Loucy (cell line): ENCODE measurements at regions not wholly inside any gene's neighbourhood (a gene's known extent, or its start where the extent isn't known, plus 50 kb on each side); places are given as distances from the start of the nearest gene placed in this dataset.

Experiments used
- H2AFZ ChIP-seq: fragments of 200-600 bp; sonication (generic); 2 replicates; pipeline ENCODE4 v1.6.0; 2016; ENCODE audit warnings: antibody characterized with exemption, mild to moderate bottlenecking, low read length, moderate library complexity
- H3F3A ChIP-seq: fragments of 200-600 bp; 2 replicates; pipeline ENCODE4 v1.6.0; 2016; ENCODE audit warnings: antibody characterized with exemption, low read depth, mild to moderate bottlenecking
- H3K27me3 ChIP-seq: fragments of 200-600 bp; sonication (generic); 2 replicates; pipeline ENCODE4 v1.6.1; 2014; ENCODE audit warnings: low read length, mild to moderate bottlenecking; ENCODE audit not compliant: insufficient read depth, poor library complexity, severe bottlenecking
- H3K36me3 ChIP-seq: fragments of 200-600 bp; sonication (generic); 2 replicates; pipeline ENCODE4 v1.6.1; 2016; ENCODE audit warnings: low read length; ENCODE audit not compliant: insufficient read depth
- H3K4me1 ChIP-seq: fragments of 200-600 bp; sonication (generic); 2 replicates; pipeline ENCODE4 v1.5.1; 2014; ENCODE audit warnings: low read length, mild to moderate bottlenecking; ENCODE audit not compliant: insufficient read depth, poor library complexity, severe bottlenecking
- H3K4me2 ChIP-seq: fragments of 200-600 bp; sonication (generic); 2 replicates; pipeline ENCODE4 v1.6.0; 2014; ENCODE audit warnings: antibody characterized with exemption, low read length, low read depth, mild to moderate bottlenecking; ENCODE audit not compliant: poor library complexity, severe bottlenecking
- H3K4me3 ChIP-seq: fragments of 200-600 bp; sonication (generic); 2 replicates; pipeline ENCODE4 v1.5.1; 2014; ENCODE audit warnings: low read length, mild to moderate bottlenecking, mixed read lengths; ENCODE audit not compliant: poor library complexity, severe bottlenecking
- H3K79me2 ChIP-seq: fragments of 200-600 bp; sonication (generic); 2 replicates; pipeline ENCODE4 v1.6.1; 2014; ENCODE audit warnings: low read length; ENCODE audit not compliant: insufficient read depth
- H3K9ac ChIP-seq: fragments of 200-600 bp; sonication (generic); 2 replicates; pipeline ENCODE4 v1.6.0; 2014; ENCODE audit warnings: mild to moderate bottlenecking, low read depth, low read length, moderate library complexity; ENCODE audit not compliant: poor library complexity, severe bottlenecking
- H3K9me2 ChIP-seq: fragments of 200-600 bp; sonication (generic); replicated peaks from 2 replicates; pipeline ENCODE4 v1.6.1; 2016; ENCODE audit warnings: low read depth, low read length, mixed read lengths
- H3K9me3 ChIP-seq: fragments of 200-600 bp; sonication (generic); 2 replicates; pipeline ENCODE4 v1.6.1; 2014; ENCODE audit warnings: mild to moderate bottlenecking, antibody characterized with exemption, low read length, low read depth; ENCODE audit not compliant: insufficient read depth
- H4K20me1 ChIP-seq: fragments of 200-600 bp; sonication (generic); 2 replicates; pipeline ENCODE4 v1.6.0; 2014; ENCODE audit warnings: antibody characterized with exemption, low read length, mild to moderate bottlenecking; ENCODE audit not compliant: insufficient read depth, poor library complexity, severe bottlenecking
- CTCF ChIP-seq: fragments of 200-600 bp; sonication (generic); conservative IDR thresholded peaks from 2 replicates; pipeline ENCODE4 v1.5.1; 2014; ENCODE audit warnings: mild to moderate bottlenecking, antibody characterized with exemption, low read length
- EZH2phosphoT487 ChIP-seq: fragments of 200-600 bp; IDR thresholded peaks from 2 replicates; pipeline ENCODE4 v1.6.1; 2018; ENCODE audit warnings: antibody characterized with exemption, mild to moderate bottlenecking, moderate library complexity, borderline replicate concordance

- H3K9me2 ChIP-seq: no peaks in the 10 kb centered on the region
- H4K20me1 ChIP-seq: no peaks in the 10 kb centered on the region
- H2AFZ ChIP-seq: no peak overlapping the region
- TF ChIP-seq EZH2phosphoT487 (no peak), CTCF (no peak)
- H3K4me3 ChIP-seq: no peak overlapping the region
- H3K4me2 ChIP-seq: no peak overlapping the region
- no peaks in the 10 kb centered on the region for H3K4me1 ChIP-seq
- H3K36me3 ChIP-seq: no peaks in the 10 kb centered on the region
- H3K27me3 ChIP-seq: no peaks in the 10 kb centered on the region
- no peak overlapping the region for H3K9ac ChIP-seq
- H3F3A ChIP-seq: no peaks in the 10 kb centered on the region
- H3K9me3 ChIP-seq: no peaks in the 10 kb centered on the region
- H3K79me2 ChIP-seq: no peaks in the 10 kb centered on the region
These were observed 79.4 kb downstream of the RRAGC start for GRCh38 chr1:38780133-38780532.

- H3F3A ChIP-seq: no peaks in the 10 kb centered on the region
- no peak overlapping the region for H3K4me2 ChIP-seq
- no peaks in the 10 kb centered on the region for H3K27me3 ChIP-seq
- H4K20me1 ChIP-seq: no peaks in the 10 kb centered on the region
- no peaks in the 10 kb centered on the region for H3K4me1 ChIP-seq
- no peak overlapping the region for H3K4me3 ChIP-seq
- no peaks in the 10 kb centered on the region for H3K9me2 ChIP-seq
- H3K9me3 ChIP-seq: no peaks in the 10 kb centered on the region
- no peak for TF ChIP-seq EZH2phosphoT487
- no peak for TF ChIP-seq CTCF
- H3K9ac ChIP-seq: no peak overlapping the region
- H3K36me3 ChIP-seq: no peaks in the 10 kb centered on the region
- H3K79me2 ChIP-seq: no peaks in the 10 kb centered on the region
- H2AFZ ChIP-seq: no peak overlapping the region
These were observed 80.1 kb downstream of the RRAGC start for GRCh38 chr1:38779491-38779890.

- H3K9me3 ChIP-seq: no peaks in the 10 kb centered on the region
- no peaks in the 10 kb centered on the region for H3K79me2 ChIP-seq
- no peaks in the 10 kb centered on the region for H3K4me1 ChIP-seq
- no peaks in the 10 kb centered on the region for H4K20me1 ChIP-seq
- no peak overlapping the region for H3K4me3 ChIP-seq
- H3K36me3 ChIP-seq: no peaks in the 10 kb centered on the region
- no peak overlapping the region for H2AFZ ChIP-seq
- no peak for TF ChIP-seq EZH2phosphoT487
- TF ChIP-seq CTCF: no peak
- no peaks in the 10 kb centered on the region for H3K27me3 ChIP-seq
- no peak overlapping the region for H3K9ac ChIP-seq
- H3K9me2 ChIP-seq: no peaks in the 10 kb centered on the region
- H3F3A ChIP-seq: no peaks in the 10 kb centered on the region
- no peak overlapping the region for H3K4me2 ChIP-seq
These were observed 81.1 kb downstream of the RRAGC start for GRCh38 chr1:38778521-38778920.
